ENCODE measurements at regions not wholly inside any gene's neighbourhood (a gene's known extent, or its start where the extent isn't known, plus 50 kb on each side); places are given as distances from the start of the nearest gene placed in this dataset.

GRCh38 chr5:133817456-133817855 is 151.0 kb downstream of the C5orf15 start:
- Histone ChIP-seq H3K27ac (peak overlapping the region in 1 of 5 donors; percentile 40), H3K4me3 (no peak overlapping the region), H3K36me3 (replicated peaks in 1 of 2) (no peaks in the 10 kb centered on the region), H3K4me1 (replicated peaks in 1 of 2) (peaks cover 5 to 10% of the 10 kb centered on the region in 2 donors), H3K27me3 (no peaks in the 10 kb centered on the region), H3K9me3 (replicated peaks in 1 of 3) (no peaks in the 10 kb centered on the region)
- no peak for TF ChIP-seq POLR2A (IDR thresholded peaks at IDR 0.05)
- no peak for TF ChIP-seq CTCF (IDR thresholded peaks at IDR 0.05)
- peak in 5 of 7 donors; percentile 5 to 34 (median 23) for DNase-seq
- intact Hi-C loops (cut with DNase I), result no loop called here
- WGBS, 4 donors, result 43 to 52% (median 46%) methylated on average over 2 of the region's 2 CpGs

GRCh38 chr5:133816791-133817190 is 151.6 kb downstream of the C5orf15 start:
- Histone ChIP-seq H3K27me3 (no peaks in the 10 kb centered on the region), H3K4me3 (no peak overlapping the region), H3K4me1 (replicated peaks in 1 of 2) (peaks cover 5 to 10% of the 10 kb centered on the region in 2 donors), H3K27ac (no peak overlapping the region), H3K36me3 (replicated peaks in 1 of 2) (no peaks in the 10 kb centered on the region), H3K9me3 (replicated peaks in 1 of 3) (no peaks in the 10 kb centered on the region)
- 88 to 99% (median 95%) methylated on average over 5 of the region's 5 CpGs for WGBS, 4 donors
- DNase-seq, result no peak
- intact Hi-C loops (cut with DNase I), result no loop called here
- TF ChIP-seq POLR2A (IDR thresholded peaks at IDR 0.05), result no peak

- H3K27me3 ChIP-seq, result no peaks in the 10 kb centered on the region
- no peaks in the 10 kb centered on the region for H3K9me3 ChIP-seq (replicated peaks in 1 of 3)
- H3K36me3 ChIP-seq (replicated peaks in 1 of 2), result no peaks in the 10 kb centered on the region
- WGBS, 4 donors, result 50 to 56% (median 53%) methylated on average over 8 of the region's 8 CpGs
- H3K27ac ChIP-seq, result no peak overlapping the region
- TF ChIP-seq CTCF (IDR thresholded peaks at IDR 0.05) (no peak), POLR2A (IDR thresholded peaks at IDR 0.05) (no peak)
- H3K4me1 ChIP-seq (replicated peaks in 1 of 2), result peaks cover 5 to 10% of the 10 kb centered on the region in 2 donors
- no peak for DNase-seq
- H3K4me3 ChIP-seq, result no peak overlapping the region
- intact Hi-C loops (cut with DNase I), result no loop called here
Observed at GRCh38 chr5:133814152-133814551, 154.3 kb downstream of the C5orf15 start.

- H3K36me3 ChIP-seq (replicated peaks in 1 of 2), result no peaks in the 10 kb centered on the region
- H3K4me3 ChIP-seq, result no peak overlapping the region
- no peak for TF ChIP-seq POLR2A (IDR thresholded peaks at IDR 0.05)
- TF ChIP-seq CTCF (IDR thresholded peaks at IDR 0.05), result no peak
- H3K4me1 ChIP-seq (replicated peaks in 1 of 2), result no peaks in the 10 kb centered on the region
- no peak overlapping the region for H3K27ac ChIP-seq
- H3K27me3 ChIP-seq, result no peaks in the 10 kb centered on the region
- WGBS, 4 donors, result 93 to 100% (median 96%) methylated on average over 2 to 3 of the region's 3 CpGs
- intact Hi-C loops (cut with DNase I), result no loop called here
- no peak for DNase-seq
- H3K9me3 ChIP-seq (replicated peaks in 1 of 3), result no peaks in the 10 kb centered on the region
Observed at GRCh38 chr5:133811168-133811567, 157.3 kb downstream of the C5orf15 start.

- no peak for TF ChIP-seq CTCF (IDR thresholded peaks at IDR 0.05)
- TF ChIP-seq POLR2A (IDR thresholded peaks at IDR 0.05), result no peak
- no peak overlapping the region for H3K27ac ChIP-seq
- no peaks in the 10 kb centered on the region for H3K9me3 ChIP-seq (replicated peaks in 1 of 3)
- H3K36me3 ChIP-seq (replicated peaks in 1 of 2), result no peaks in the 10 kb centered on the region
- no peak for DNase-seq
- H3K4me3 ChIP-seq, result no peak overlapping the region
- WGBS, 4 donors, result 78 to 90% (median 85%) methylated on average over 1 to 2 of the region's 2 CpGs; no CpG with 5 or more reads in 1 of the 4 donors
- no peaks in the 10 kb centered on the region for H3K27me3 ChIP-seq
- intact Hi-C loops (cut with DNase I), result no loop called here
- no peaks in the 10 kb centered on the region for H3K4me1 ChIP-seq (replicated peaks in 1 of 2)
Observed at GRCh38 chr5:133809801-133810200, 158.6 kb downstream of the C5orf15 start.

Measured in adrenal gland (tissue), 9 donors.